Epithelial cell of proximal tubule (primary cell): ENCODE measurements at regions not wholly inside any gene's neighbourhood (a gene's known extent, or its start where the extent isn't known, plus 50 kb on each side); places are given as distances from the start of the nearest gene placed in this dataset.

Experiments
- DNase-seq: peaks from one replicate; pipeline ENCODE4 v3.0.0-alpha.2; 2011; ENCODE audit warnings: low read depth
- H3K4me3 ChIP-seq: 2 replicates; pipeline ENCODE4 v1.5.1; 2011; ENCODE audit warnings: low read depth, mild to moderate bottlenecking, low read length
- CTCF ChIP-seq: conservative IDR thresholded peaks from 2 replicates; pipeline ENCODE4 v1.5.1; 2012; ENCODE audit warnings: low read depth, mild to moderate bottlenecking, low read length

GRCh38 chr18:43757273-43757672 is 480.0 kb upstream of the SYT4 start:
- TF ChIP-seq CTCF = no peak
- no peak overlapping the region for H3K4me3 ChIP-seq
- no peak for DNase-seq

GRCh38 chr18:43758734-43759133 is 481.4 kb upstream of the SYT4 start:
- no peak for TF ChIP-seq CTCF
- no peak overlapping the region for H3K4me3 ChIP-seq
- no peak for DNase-seq

GRCh38 chr18:43760010-43760409 is 482.7 kb upstream of the SYT4 start:
- no peak for DNase-seq
- no peak for TF ChIP-seq CTCF
- no peak overlapping the region for H3K4me3 ChIP-seq

- DNase-seq = no peak
- no peak overlapping the region for H3K4me3 ChIP-seq
- TF ChIP-seq CTCF = no peak
Measured at GRCh38 chr18:43772907-43773306, 495.6 kb upstream of the SYT4 start.

GRCh38 chr18:43774497-43774896 is 497.2 kb upstream of the SYT4 start:
- no peak for DNase-seq
- TF ChIP-seq CTCF = no peak
- no peak overlapping the region for H3K4me3 ChIP-seq

GRCh38 chr18:43775591-43775990 is 498.3 kb upstream of the SYT4 start:
- H3K4me3 ChIP-seq = no peak overlapping the region
- TF ChIP-seq CTCF = no peak
- DNase-seq = no peak

GRCh38 chr18:43776997-43777396 is 499.7 kb upstream of the SYT4 start:
- no peak for TF ChIP-seq CTCF
- no peak overlapping the region for H3K4me3 ChIP-seq
- DNase-seq = no peak
